Stomach (tissue), 8 donors: ENCODE measurements at regions not wholly inside any gene's neighbourhood (a gene's known extent, or its start where the extent isn't known, plus 50 kb on each side); places are given as distances from the start of the nearest gene placed in this dataset.
A peak's percentile ranks its signal among the peaks of the same experiment; 100 is the strongest.

ENCODE experiments used
- DNase-seq, 2 donors: peaks; one replicate each; pipeline versions ENCODE4 v3.0.0 to v3.0.0-alpha.2; 2013 to 2019
- H3K27ac ChIP-seq, 5 donors: fragments of 200-600 bp in 4 of 5; sonication (generic) in 4 of 5; one replicate each; pipeline ENCODE4 v1.5.1; 2013 to 2019; ENCODE audit warnings: mild to moderate bottlenecking in 1 of 5, moderate library complexity in 1 of 5
- H3K27me3 ChIP-seq, 3 donors: fragments of 200-600 bp; sonication (generic); one replicate each; pipeline ENCODE4 v1.5.1; 2017 to 2019; ENCODE audit warnings: mixed run types in 1 of 3
- H3K36me3 ChIP-seq, 4 donors: fragments of 200-600 bp; sonication (generic); 1 replicate in 3 of 4; 2 replicates in 1 of 4; pipeline ENCODE4 v1.5.1; 2016 to 2019
- H3K4me1 ChIP-seq, 4 donors: fragments of 200-600 bp; sonication (generic); one replicate each; pipeline ENCODE4 v1.5.1; 2016 to 2019
- H3K4me3 ChIP-seq, 4 donors: fragments of 200-600 bp; sonication (generic) in 3 of 4; one replicate each; pipeline ENCODE4 v1.5.1; 2016 to 2019; ENCODE audit warnings: mild to moderate bottlenecking in 1 of 4
- H3K9me3 ChIP-seq, 4 donors: fragments of 200-600 bp; sonication (generic); one replicate each; pipeline ENCODE4 v1.5.1; 2016 to 2019
- EP300 ChIP-seq: sonication (generic); formaldehyde crosslinking; IDR thresholded peaks from one replicate; pipeline ENCODE4 v1.6.1; 2017; ENCODE audit warnings: antibody characterized with exemption
- POLR2A ChIP-seq, 4 donors: fragments of 450-650 bp; IDR thresholded peaks; one replicate each; pipeline ENCODE4 v1.6.1; 2016; ENCODE audit warnings: antibody characterized with exemption in 4 of 4, control low read depth in 2 of 4, mild to moderate bottlenecking in 1 of 4, moderate library complexity in 1 of 4
- POLR2AphosphoS5 ChIP-seq, 3 donors: sonication (generic); formaldehyde crosslinking; IDR thresholded peaks; one replicate each; pipeline ENCODE4 v1.6.1; 2016; ENCODE audit warnings: antibody characterized with exemption in 3 of 3
- WGBS, 5 donors: extraction: QIAGEN DNeasy Blood & Tissue Kit in 3 of 5; methylation state at CpG; one replicate each; pipeline versions ENCODE4 v1.1.5 to v1.1.7; 2013 to 2018; 5-methylcytosine and 5-hydroxymethylcytosine counted together
- intact Hi-C: fragments of 100-400 bp; cut with DNase I; formaldehyde crosslinking; loops from one replicate; pipeline ENCODE4 v1.15.1; 2023; ENCODE audit warnings: low total_unique reads
- TF ChIP-seq, protein P1 (sequence below), 7 experiments: fragments of 450-650 bp in 4 of 7; fragments of 200-600 bp in 3 of 7; sonication (generic) in 3 of 7; IDR thresholded peaks; one replicate each; pipeline ENCODE4 v1.5.1; 2016 to 2019; ENCODE audit warnings: antibody characterized with exemption in 7 of 7, control low read depth in 2 of 7, mild to moderate bottlenecking in 1 of 7
- donor health status: healthy with polysubstance abuse.
- donor health status: Bipolar disorder and iron deficiency.
- donor health status: healthy.

DNA sequence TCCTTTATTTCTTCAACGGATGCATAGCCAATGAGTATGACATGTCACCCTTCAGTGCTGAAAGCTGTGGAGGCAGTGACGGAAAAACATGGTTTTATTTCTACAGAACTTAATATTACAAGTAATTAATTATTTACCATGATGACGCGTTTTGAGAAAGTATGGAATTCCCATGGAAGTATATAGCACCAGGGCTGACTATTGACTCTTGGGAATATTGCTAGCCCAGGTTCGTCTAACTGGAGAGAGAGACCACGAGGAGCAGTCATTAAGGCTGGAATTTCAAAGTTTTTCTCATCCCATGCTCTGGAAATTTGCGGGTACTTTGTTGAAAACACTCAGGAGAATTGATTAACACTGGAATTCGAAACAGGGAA lies 155.2 kb upstream of the PRSS16 start:
- Histone ChIP-seq H3K27ac (no peak overlapping the region), H3K4me1 (peaks cover 0 to 19% (median 11%) of the 10 kb centered on the region in 4 donors), H3K27me3 (peaks cover 0 to 92% (median 47%) of the 10 kb centered on the region in 3 donors), H3K36me3 (no peaks in the 10 kb centered on the region), H3K9me3 (no peaks in the 10 kb centered on the region), H3K4me3 (no peak overlapping the region)
- intact Hi-C loops = no loop called here
- TF ChIP-seq EP300 = no peak
- no peak for TF ChIP-seq POLR2AphosphoS5 (IDR thresholded peaks at IDR 0.05)
- no peak for TF ChIP-seq POLR2A (IDR thresholded peaks at IDR 0.05)
- TF ChIP-seq, protein P1, sequence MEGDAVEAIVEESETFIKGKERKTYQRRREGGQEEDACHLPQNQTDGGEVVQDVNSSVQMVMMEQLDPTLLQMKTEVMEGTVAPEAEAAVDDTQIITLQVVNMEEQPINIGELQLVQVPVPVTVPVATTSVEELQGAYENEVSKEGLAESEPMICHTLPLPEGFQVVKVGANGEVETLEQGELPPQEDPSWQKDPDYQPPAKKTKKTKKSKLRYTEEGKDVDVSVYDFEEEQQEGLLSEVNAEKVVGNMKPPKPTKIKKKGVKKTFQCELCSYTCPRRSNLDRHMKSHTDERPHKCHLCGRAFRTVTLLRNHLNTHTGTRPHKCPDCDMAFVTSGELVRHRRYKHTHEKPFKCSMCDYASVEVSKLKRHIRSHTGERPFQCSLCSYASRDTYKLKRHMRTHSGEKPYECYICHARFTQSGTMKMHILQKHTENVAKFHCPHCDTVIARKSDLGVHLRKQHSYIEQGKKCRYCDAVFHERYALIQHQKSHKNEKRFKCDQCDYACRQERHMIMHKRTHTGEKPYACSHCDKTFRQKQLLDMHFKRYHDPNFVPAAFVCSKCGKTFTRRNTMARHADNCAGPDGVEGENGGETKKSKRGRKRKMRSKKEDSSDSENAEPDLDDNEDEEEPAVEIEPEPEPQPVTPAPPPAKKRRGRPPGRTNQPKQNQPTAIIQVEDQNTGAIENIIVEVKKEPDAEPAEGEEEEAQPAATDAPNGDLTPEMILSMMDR (IDR thresholded peaks at IDR 0.05) = no peak
- no peak for DNase-seq
- 30 to 44% (median 36%) methylated on average over 8 of the region's 8 CpGs for WGBS, 5 donors

- no peak for DNase-seq
- TF ChIP-seq POLR2A (IDR thresholded peaks at IDR 0.05) = no peak
- TF ChIP-seq POLR2AphosphoS5 (IDR thresholded peaks at IDR 0.05) = no peak
- TF ChIP-seq, protein P1 (IDR thresholded peaks at IDR 0.05) = no peak
- TF ChIP-seq EP300 = no peak
- Histone ChIP-seq H3K4me1 (peaks cover 0 to 20% (median 12%) of the 10 kb centered on the region in 4 donors), H3K27me3 (peaks cover 0 to 82% (median 43%) of the 10 kb centered on the region in 3 donors), H3K9me3 (no peaks in the 10 kb centered on the region), H3K36me3 (no peaks in the 10 kb centered on the region), H3K27ac (no peak overlapping the region), H3K4me3 (no peak overlapping the region)
- intact Hi-C loops = no loop called here
- 86 to 92% (median 87%) methylated on average over 3 of the region's 3 CpGs for WGBS, 5 donors
Measured at GRCh38 chr6:27095914-27096313, 151.6 kb upstream of the PRSS16 start.

DNA sequence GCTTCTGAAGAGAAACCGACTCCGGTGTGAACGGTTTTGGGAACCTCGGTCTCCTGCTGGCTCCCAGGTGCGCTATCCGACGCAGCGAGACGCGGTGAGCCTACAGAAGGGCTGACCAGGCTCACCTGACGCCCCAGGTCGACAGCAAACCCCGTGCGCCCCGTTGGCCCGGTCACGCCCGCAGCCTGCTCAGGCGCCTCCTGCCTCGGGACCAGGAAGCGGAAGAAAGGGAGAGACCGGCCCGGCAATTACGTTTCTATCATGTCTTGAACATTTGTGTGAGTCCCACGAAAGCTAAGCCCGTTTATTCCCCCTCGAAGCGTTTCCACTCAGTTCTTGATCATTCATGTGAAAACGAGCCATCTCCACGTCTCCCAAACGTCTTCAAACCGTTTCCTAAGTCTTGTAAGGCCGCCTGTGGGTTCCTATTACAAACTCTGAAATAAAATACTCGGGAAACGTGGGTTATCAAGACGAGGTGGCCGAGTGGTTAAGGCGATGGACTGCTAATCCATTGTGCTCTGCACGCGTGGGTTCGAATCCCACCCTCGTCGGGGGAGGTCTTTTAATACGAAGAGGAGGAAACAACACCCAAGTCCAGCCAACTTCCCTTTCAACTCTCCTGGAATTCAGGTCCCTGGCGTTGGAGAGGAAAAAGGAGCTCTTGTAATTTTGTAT lies 150.5 kb upstream of the PRSS16 start:
- Histone ChIP-seq H3K9me3 (no peaks in the 10 kb centered on the region), H3K27ac (no peak overlapping the region), H3K4me3 (peak overlapping the region; percentile 31 to 46 (median 39)), H3K27me3 (peaks cover 0 to 71% (median 32%) of the 10 kb centered on the region in 3 donors), H3K36me3 (no peaks in the 10 kb centered on the region), H3K4me1 (peaks cover 0 to 16% (median 9%) of the 10 kb centered on the region in 4 donors)
- DNase-seq = peak; percentile 39 to 80
- intact Hi-C loops = no loop called here
- TF ChIP-seq, protein P1 (IDR thresholded peaks at IDR 0.05) = no peak
- TF ChIP-seq EP300 (no peak), POLR2AphosphoS5 (IDR thresholded peaks at IDR 0.05) (no peak), POLR2A (IDR thresholded peaks at IDR 0.05) (no peak)
- WGBS, 5 donors = 1 to 3% (median 3%) methylated on average over 32 to 45 of the region's 45 CpGs

DNA sequence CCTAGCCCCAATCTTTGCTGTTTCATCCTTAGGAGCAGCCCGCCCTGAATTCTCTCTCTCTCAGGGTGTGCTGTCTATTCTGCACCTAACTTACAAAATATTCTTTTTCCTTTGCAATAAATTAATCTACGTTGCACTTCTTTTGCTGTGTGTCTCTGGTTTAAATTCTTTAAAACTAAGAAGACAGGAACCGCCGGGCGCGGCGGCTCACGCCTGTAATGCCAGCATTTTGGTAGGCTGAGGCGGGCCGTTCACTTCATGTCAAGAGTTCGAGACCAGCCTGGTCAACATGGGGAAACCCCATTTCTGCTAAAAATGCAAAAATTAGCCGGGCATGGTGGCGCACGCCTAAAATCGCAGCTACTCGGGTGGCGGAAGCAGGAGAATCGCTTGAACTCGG lies 148.5 kb upstream of the PRSS16 start:
- H3K4me3 ChIP-seq = no peak overlapping the region
- H3K9me3 ChIP-seq = no peaks in the 10 kb centered on the region
- peaks cover 0 to 51% (median 25%) of the 10 kb centered on the region in 3 donors for H3K27me3 ChIP-seq
- 95 to 97% (median 96%) methylated on average over 19 of the region's 19 CpGs for WGBS, 5 donors
- DNase-seq = no peak
- H3K4me1 ChIP-seq = peaks cover 0 to 13% (median 7%) of the 10 kb centered on the region in 4 donors
- TF ChIP-seq POLR2AphosphoS5 (IDR thresholded peaks at IDR 0.05) (no peak), EP300 (no peak), POLR2A (IDR thresholded peaks at IDR 0.05) (no peak)
- TF ChIP-seq, protein P1 (IDR thresholded peaks at IDR 0.05) = no peak
- intact Hi-C loops = no loop called here
- H3K36me3 ChIP-seq = no peaks in the 10 kb centered on the region
- H3K27ac ChIP-seq = no peak overlapping the region
